ENCODE measurements at regions not wholly inside any gene's neighbourhood (a gene's known extent, or its start where the extent isn't known, plus 50 kb on each side); places are given as distances from the start of the nearest gene placed in this dataset.
A peak's percentile ranks its signal among the peaks of the same experiment; 100 is the strongest.

DNA sequence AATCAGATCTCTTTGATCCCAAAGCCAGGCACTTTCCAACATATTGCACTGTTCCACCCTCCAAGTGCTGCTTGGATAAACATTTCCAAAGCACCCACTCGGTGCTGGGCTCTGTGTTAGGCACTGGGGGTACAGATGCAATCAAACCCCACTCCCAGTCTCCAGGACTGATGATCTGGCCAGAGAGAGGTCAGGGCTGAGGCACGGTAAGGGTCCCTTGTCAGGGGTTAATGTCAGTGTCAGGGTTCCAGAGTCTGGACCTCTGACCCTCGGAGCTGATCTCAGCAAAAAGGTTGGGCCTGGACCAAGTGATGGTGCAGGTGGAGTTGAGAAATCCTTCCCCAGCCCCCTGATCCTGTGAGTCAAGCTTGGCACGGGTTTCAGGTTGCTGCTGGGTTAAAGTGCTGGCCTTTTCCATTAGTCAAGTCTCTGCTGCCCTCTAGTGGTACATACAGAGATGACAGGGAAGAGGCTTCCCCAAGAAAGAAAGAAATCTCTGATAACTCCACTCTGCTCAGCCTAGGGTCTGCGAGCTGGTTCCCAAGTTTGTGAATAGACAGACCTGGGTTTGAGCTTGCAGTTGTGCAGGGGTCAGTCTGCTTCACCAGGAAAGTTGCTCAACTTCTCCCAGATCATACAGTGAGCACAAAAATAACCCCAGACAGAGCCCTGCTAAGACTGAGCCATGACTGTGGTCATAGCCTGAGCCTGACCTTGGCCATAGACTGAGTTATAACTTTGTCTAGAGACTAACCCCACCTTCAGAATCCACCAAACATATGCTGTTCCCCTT lies 74.6 kb downstream of the DMRTA2 start:
- TF ChIP-seq, protein P1, sequence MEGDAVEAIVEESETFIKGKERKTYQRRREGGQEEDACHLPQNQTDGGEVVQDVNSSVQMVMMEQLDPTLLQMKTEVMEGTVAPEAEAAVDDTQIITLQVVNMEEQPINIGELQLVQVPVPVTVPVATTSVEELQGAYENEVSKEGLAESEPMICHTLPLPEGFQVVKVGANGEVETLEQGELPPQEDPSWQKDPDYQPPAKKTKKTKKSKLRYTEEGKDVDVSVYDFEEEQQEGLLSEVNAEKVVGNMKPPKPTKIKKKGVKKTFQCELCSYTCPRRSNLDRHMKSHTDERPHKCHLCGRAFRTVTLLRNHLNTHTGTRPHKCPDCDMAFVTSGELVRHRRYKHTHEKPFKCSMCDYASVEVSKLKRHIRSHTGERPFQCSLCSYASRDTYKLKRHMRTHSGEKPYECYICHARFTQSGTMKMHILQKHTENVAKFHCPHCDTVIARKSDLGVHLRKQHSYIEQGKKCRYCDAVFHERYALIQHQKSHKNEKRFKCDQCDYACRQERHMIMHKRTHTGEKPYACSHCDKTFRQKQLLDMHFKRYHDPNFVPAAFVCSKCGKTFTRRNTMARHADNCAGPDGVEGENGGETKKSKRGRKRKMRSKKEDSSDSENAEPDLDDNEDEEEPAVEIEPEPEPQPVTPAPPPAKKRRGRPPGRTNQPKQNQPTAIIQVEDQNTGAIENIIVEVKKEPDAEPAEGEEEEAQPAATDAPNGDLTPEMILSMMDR (conservative IDR thresholded peaks at IDR 0.05; ENCODE audit: control insufficient read depth, insufficient read depth, low read depth, low read length), result peak; percentile 83
- peak; percentile 86 for DNase-seq (ENCODE audit: low read depth)
- H3K4me3 ChIP-seq (ENCODE audit: control insufficient read depth, low read depth, low read length), result no peak overlapping the region

DNA sequence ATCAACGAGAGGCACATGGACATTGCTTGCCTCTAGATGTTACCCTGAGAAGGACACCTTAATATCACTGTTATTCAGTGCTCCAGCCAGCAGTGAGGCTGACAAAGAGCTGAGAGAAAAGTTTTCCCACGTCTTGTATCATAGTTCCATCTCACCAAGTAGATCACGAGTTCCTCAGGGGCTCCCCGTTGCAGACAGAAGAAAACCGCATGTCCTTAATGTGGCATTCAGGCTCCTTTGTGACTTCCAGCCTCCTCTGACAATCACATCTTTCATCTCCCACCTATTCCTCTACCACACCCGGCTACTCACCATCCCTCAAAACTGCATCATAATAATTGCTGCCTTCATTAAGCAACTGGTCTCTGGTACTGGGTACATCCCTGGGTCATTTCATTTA lies 75.3 kb downstream of the DMRTA2 start:
- no peak for DNase-seq (ENCODE audit: low read depth)
- TF ChIP-seq, protein P1 (conservative IDR thresholded peaks at IDR 0.05; ENCODE audit: control insufficient read depth, insufficient read depth, low read depth, low read length), result no peak
- H3K4me3 ChIP-seq (ENCODE audit: control insufficient read depth, low read depth, low read length), result no peak overlapping the region

DNA sequence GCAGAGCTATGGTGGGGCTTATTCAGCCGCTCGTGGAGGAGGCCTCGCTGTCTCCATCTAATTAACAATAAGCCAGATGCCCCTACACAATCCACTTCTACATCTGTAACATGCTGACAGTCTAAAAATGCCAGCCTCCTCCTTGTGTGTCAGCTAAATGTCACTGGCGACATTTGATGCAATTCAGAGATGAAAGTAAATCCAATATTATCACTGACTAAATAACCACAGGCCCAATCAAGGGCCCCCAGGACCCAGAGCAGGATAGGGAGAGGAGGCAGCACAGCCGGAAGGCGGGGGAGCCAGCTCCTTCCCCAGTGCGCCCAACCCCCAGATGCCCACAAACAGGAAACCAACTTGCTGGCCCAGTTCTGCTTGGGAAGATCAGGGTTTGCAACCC lies 76.6 kb downstream of the DMRTA2 start:
- TF ChIP-seq, protein P1 (conservative IDR thresholded peaks at IDR 0.05; ENCODE audit: control insufficient read depth, insufficient read depth, low read depth, low read length), result no peak
- DNase-seq (ENCODE audit: low read depth), result no peak
- H3K4me3 ChIP-seq (ENCODE audit: control insufficient read depth, low read depth, low read length), result no peak overlapping the region

DNA sequence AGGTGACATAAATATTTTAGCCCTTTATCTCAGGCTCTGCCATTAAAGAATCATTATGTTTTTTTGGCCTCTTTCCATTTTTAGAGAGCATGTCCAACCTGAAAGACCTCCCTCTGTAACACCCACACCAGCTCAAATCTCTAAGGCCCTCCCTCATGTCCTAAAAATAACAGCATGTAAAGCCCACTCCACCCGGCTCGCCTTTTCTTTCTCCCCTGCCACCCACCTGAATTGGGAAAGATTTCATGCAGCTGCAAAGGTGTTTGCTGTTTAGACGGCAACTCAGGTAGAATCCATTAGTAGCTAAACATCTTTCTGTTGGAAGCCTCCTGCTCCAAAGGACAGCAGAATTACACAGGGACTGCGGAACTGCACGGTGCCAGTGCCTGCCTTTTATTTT lies 79.9 kb downstream of the DMRTA2 start:
- no peak for DNase-seq (ENCODE audit: low read depth)
- no peak overlapping the region for H3K4me3 ChIP-seq (ENCODE audit: control insufficient read depth, low read depth, low read length)
- TF ChIP-seq, protein P1 (conservative IDR thresholded peaks at IDR 0.05; ENCODE audit: control insufficient read depth, insufficient read depth, low read depth, low read length), result no peak

DNA sequence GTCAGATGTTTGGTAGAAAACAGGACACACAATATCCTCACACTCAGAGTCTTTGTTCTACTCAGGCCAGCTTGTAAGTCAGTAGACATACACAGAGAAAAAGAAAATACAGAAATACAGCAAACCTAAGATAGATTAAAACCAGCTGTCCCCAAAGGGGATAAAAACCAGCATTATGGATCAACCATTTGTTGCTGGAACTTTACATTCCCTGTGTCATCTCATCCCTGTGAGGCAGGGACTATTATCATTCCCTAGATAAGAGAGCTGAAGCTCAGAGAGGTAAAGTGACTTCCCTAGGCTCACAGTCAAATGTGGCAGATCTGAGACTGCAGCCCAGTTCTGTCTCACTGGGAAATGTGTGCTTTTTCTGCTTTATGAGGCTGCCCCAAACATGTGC lies 80.7 kb downstream of the DMRTA2 start:
- H3K4me3 ChIP-seq (ENCODE audit: control insufficient read depth, low read depth, low read length), result no peak overlapping the region
- TF ChIP-seq, protein P1 (conservative IDR thresholded peaks at IDR 0.05; ENCODE audit: control insufficient read depth, insufficient read depth, low read depth, low read length), result no peak
- DNase-seq (ENCODE audit: low read depth), result no peak

DNA sequence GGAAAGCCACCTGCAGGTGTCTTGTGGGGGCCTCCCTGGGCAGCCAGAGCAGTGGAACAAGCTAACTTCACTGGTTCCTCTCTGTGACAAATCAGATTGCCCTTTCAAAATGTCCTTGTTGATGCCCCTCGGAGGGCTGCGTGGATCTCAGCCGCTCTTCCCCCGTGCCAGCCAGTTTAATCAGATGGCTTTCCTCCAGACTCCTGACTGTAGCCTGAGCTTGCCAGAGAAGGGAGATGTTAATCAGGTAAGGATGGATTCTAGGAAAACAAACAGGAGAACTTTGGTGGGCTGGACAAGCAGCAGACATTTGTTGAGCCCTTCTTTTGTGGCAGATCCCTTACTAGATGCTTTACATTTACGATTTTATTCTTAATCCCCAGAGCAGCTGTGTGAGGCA lies 88.2 kb downstream of the DMRTA2 start:
- no peak for DNase-seq (ENCODE audit: low read depth)
- no peak overlapping the region for H3K4me3 ChIP-seq (ENCODE audit: control insufficient read depth, low read depth, low read length)
- TF ChIP-seq, protein P1 (conservative IDR thresholded peaks at IDR 0.05; ENCODE audit: control insufficient read depth, insufficient read depth, low read depth, low read length), result no peak

All from fibroblast of mammary gland (primary cell).